HG03095 (cell line): ENCODE measurements at regions not wholly inside any gene's neighbourhood (a gene's known extent, or its start where the extent isn't known, plus 50 kb on each side); places are given as distances from the start of the nearest gene placed in this dataset.
A peak's percentile ranks its signal among the peaks of the same experiment; 100 is the strongest.

Experiments
- ATAC-seq: cut with Tn5 transposase; IDR thresholded peaks from one replicate; pipeline ENCODE4 v1.9.1; 2021; ENCODE audit warnings: moderate library complexity; ENCODE audit not compliant: unreplicated experiment

- no peak for ATAC-seq
These were observed 104.9 kb downstream of the FEM1C start for GRCh38 chr5:115439639-115440038.

- ATAC-seq, result no peak
These were observed 105.5 kb downstream of the FEM1C start for GRCh38 chr5:115439042-115439441.

DNA sequence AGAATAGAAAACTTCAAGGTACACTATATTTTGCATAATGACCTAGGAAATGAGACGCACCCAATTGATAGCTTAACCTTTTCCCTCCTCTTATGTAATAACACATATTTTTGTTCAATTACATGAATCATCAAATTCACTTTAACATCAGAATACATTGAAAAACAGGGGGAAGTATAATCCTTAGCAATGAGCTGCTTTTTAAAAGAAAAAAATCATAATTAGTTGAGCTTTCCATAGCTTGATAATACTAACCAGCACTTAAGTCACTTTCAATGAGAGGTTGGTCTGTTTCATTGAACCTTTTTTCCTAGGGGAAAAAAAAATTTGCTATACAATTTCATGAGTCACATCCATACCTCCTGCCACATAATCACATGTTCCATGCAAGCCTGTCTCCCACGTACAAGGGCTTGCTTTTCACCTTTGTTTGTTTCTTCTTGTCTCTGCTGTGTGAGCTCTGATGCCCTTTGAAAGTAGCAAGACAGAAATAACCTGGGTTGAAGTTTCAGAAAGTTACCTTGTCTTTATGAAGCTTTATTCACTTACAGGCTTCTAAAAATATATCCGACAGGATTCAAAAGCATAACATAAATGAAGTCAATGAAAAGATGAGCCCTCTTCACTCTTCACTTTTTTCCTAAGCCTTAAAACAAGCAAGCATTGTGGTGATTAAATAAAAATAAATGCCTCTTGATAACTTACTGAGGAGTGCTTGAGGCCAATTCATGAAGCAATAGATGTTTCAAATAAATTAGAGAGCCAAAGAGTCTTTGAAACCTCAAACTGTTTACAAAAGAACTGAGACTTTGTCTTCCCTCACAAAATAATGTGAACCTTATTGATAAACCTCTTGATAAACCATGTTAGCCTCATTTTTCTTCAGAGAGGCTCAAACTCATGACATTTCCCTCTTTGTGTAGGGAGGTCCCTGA, 108.5 kb downstream of the FEM1C start:
- ATAC-seq, result no peak

GRCh38 chr5:115435065-115435777, 109.4 kb downstream of the FEM1C start:
- ATAC-seq, result no peak

DNA sequence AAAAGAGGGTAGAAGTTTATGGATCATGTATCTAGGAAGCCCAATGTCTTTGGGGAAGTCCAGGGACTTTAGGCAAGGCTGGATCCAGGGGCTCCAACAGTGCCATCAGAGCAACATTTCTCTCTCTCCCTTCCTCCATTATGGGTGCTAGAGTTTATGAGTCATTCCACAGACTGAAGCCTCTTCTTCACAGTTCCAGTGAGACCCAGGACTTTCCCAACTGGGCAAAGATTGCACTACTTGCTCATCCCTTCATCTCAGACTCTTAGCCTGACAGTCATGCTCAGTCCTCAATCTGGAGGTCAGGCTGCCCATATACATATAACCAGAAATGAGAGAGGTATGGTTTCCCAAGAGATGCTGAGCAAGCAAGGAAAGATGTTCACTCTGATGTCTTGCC, 110.7 kb downstream of the FEM1C start:
- no peak for ATAC-seq

DNA sequence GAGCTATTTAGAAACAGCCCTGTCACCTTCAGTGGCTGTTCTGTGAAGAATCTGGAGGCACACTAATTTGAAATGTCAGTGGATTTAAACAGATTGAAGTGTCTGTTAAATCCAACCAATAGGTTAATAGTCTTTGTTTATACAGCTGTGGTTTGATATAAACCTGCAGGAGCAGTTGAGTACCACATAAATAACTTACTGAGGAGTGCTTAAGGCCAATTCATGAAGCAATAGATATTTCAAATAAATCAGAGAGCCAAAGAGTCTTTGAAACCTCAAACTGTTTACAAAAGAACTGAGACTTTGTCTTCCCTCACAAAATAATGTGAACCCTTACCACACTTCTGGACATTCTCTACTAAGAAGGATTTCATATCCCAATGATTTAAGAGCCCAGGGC, 111.9 kb downstream of the FEM1C start:
- no peak for ATAC-seq

DNA sequence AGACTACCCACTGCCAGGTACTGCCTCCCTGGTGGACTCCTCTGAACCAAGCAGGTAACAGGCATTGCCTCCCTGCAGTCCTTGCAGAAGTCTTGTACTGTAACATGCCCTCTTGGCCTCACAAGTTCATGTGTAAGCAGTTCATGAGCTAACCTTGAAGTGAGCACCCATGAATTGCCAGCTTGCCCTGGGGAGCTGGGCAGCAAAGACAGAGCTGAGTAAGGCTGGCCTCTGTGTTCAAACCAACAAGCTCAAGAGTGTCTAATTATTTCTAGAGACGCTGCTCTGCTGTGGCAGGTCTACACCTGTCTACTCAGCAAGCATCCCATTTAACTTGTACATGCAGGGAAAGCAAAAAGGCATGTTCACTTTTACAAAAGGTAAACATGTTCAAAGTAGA, 113.5 kb downstream of the FEM1C start:
- ATAC-seq, result no peak

DNA sequence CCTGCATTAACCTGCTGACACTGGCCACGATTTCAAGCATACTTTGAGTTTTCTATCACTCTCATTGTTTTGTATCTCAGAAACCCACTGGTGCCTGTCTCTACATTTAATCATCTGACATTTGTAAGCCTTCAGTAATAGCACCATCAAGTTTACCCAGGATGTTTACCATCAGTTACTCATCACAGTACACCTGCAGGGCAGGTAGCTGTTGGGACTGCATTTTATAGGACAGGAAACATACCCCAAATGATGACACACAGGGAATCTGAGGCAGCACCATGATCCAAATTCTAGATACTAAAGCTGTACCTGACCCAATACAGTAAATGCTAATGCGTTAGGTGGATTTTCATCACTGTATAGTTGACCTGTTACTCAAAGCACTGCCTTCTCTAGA, 114.2 kb downstream of the FEM1C start:
- ATAC-seq, result no peak

- ATAC-seq, result no peak
These were observed 115.1 kb downstream of the FEM1C start for GRCh38 chr5:115429345-115429940.

GRCh38 chr5:115428676-115429075, 115.9 kb downstream of the FEM1C start:
- ATAC-seq, result no peak

DNA sequence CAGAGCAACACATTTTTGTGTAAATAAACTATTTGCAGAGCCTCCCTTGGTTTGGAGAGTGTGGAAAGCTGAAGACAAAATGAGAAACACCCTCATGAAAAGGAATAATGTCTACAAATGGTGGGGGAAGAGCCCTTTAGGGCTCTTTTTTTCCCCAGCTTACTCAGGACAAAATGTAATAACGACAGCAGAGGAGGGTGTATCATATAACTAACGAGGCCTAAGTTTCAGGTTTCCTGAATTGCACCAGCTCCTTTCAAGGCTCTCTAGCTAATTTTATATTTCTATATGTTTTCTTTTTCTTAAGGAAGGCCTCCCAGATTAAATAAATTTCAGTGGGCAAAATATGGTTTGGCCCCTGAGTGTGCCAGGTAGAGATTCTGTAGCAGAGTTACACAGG, 116.3 kb downstream of the FEM1C start:
- ATAC-seq, result no peak

DNA sequence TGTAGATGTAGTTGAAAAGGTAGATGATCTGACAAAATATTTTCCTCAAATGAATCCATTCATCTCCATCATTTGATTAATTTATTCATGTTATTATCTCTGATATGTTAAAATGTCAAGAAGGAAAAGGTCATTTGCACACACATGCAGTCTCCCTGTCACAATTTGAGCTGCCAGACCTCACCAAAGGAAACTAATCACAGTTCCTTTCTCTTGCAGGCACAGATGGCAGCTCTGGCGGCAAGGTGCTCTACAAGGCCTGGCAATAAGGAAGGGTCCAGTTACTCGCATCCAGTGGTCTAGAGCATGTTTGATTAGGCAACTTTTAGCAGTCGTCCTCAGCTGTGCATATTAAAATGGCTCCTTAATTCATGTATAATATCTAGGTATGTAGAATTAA, 120.1 kb downstream of the FEM1C start:
- ATAC-seq, result no peak

DNA sequence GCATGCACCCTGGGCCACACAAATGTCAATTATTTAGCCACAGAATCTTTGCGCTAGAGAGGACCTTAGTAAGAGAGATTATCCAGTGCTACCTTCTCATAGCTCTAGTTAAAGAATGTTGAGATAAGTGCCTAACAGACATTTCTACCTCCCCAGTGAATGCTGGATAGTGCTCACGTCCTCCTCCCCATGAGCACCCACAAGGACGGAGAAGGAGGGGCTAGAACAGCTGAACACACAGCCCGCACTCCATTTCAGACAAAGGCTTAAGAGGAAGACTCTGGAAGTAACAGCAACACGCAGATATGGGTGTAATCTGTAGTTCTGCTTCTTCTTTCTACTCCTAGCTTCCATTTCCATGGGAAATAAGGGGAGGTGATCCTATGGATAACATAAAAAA, 120.5 kb downstream of the FEM1C start:
- ATAC-seq, result no peak

DNA sequence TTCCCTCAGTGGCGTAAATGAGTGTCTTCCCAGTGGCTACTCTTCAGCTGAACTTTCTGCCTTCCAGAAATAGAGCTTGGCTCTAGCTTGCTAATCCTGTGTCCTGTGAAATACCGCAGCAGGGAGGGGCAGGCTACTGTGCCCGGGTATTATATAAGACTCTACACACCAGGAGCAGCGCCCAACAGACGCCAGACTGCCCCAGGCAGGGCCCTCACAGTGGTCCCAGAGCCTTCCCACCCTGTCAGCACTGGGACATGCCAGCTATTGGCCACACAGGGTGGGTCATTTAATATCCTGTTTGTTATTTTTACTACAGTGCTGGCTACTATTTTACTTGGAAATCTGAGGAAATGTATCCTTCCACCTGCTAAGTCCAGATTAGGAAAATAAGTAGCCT, 121.0 kb downstream of the FEM1C start:
- no peak for ATAC-seq

GRCh38 chr5:115423051-115423450, 121.5 kb downstream of the FEM1C start:
- ATAC-seq, result no peak

DNA sequence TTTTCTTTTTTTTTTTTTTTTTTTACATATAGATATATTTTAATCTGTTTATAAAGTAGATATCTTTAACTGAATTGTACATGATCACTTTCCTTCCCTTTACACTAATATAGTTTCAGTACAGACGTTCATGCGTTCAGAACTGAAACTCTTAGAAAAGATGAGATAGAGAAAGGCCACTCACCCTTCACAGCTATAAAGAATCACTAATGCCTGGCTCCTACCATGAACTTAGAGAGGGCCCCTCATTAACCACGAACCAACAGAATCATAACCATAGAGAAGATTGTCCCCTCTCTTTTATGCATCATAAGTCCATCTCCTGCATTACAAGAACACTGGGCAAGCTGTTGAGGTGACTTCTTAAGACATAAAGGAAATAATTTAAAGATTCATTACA, 123.8 kb downstream of the FEM1C start:
- ATAC-seq, result peak; percentile 64

- no peak for ATAC-seq
These were observed 123.6 kb upstream of the CCDC112 start for GRCh38 chr5:115419846-115420585.

DNA sequence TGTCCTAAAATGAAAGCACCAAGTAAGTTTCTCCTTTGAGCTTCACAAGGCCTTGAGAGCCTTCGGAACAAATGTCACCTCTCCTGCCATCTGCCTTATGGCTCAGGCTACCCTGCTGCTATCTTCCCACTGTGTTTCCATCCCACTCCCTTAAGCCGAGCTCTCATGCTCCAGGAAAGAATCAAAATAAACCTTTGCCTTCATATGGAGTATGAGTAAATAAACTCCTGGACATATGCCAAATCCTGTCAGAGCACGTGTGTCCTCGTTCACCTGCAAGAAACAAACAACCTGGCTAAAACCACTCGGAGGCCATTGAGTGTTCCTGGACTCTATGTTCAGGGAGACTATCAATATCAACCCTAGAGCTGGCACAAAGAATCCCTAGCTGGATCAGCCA, 122.3 kb upstream of the CCDC112 start:
- no peak for ATAC-seq

- no peak for ATAC-seq
These were observed 120.6 kb upstream of the CCDC112 start for GRCh38 chr5:115417076-115417475.

GRCh38 chr5:115415143-115415491, 118.7 kb upstream of the CCDC112 start:
- peak; percentile 55 for ATAC-seq

- ATAC-seq, result peak; percentile 33
These were observed 118.1 kb upstream of the CCDC112 start for GRCh38 chr5:115414406-115415142.
